ENCODE measurements at regions not wholly inside any gene's neighbourhood (a gene's known extent, or its start where the extent isn't known, plus 50 kb on each side); places are given as distances from the start of the nearest gene placed in this dataset.

DNA sequence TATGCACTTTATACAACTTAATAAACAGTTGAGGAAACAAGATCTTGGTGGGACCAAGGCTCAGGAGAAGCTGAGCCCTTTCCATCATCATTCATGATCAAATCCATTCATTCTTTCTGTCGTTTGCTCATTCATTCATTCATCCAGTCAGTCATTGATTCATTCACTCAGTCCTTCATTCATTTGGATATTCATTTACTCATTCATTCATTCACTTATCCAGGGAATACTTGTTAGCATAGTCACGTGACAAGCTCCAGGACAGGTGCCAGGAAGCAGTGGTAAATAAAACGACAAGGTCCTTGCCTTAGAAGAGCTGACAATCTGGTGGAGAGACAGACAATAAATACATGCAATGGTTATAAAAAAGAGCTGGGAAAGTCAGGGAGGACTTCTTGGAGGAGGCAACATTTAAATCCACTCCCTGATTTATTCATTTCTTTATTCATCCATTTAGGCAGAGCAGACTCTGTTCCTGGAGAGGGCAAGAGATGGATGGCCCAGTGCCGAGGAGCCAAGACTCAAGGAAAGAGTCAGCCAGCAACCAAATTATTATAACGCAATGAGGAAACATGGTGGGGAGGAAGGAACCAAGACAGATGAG, 74.1 kb upstream of the CASZ1 start:
- no peaks in the 10 kb centered on the region for H3K9me3 ChIP-seq
- H3K27me3 ChIP-seq (replicated peaks; ENCODE audit: insufficient read depth), result no peaks in the 10 kb centered on the region
- intact Hi-C loops (cut with DNase I), result loop anchor here (5.0 kb wide), 1 partner anchor 67 kb away; no protein-coding TSS in a partner anchor
- no peak overlapping the region for H3K27ac ChIP-seq
- WGBS, result 61% methylated on average over 5 of the region's 5 CpGs
- TF ChIP-seq POLR2AphosphoS5 (IDR thresholded peaks at IDR 0.05) (no peak), POLR2A (IDR thresholded peaks at IDR 0.05) (no peak)
- TF ChIP-seq, protein P1, sequence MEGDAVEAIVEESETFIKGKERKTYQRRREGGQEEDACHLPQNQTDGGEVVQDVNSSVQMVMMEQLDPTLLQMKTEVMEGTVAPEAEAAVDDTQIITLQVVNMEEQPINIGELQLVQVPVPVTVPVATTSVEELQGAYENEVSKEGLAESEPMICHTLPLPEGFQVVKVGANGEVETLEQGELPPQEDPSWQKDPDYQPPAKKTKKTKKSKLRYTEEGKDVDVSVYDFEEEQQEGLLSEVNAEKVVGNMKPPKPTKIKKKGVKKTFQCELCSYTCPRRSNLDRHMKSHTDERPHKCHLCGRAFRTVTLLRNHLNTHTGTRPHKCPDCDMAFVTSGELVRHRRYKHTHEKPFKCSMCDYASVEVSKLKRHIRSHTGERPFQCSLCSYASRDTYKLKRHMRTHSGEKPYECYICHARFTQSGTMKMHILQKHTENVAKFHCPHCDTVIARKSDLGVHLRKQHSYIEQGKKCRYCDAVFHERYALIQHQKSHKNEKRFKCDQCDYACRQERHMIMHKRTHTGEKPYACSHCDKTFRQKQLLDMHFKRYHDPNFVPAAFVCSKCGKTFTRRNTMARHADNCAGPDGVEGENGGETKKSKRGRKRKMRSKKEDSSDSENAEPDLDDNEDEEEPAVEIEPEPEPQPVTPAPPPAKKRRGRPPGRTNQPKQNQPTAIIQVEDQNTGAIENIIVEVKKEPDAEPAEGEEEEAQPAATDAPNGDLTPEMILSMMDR (IDR thresholded peaks at IDR 0.05), result no peak
- H3K36me3 ChIP-seq, result no peaks in the 10 kb centered on the region
- DNase-seq (ENCODE audit: low spot score), result no peak
- no peaks in the 10 kb centered on the region for H3K4me1 ChIP-seq (replicated peaks)
- no peak overlapping the region for H3K4me3 ChIP-seq

DNA sequence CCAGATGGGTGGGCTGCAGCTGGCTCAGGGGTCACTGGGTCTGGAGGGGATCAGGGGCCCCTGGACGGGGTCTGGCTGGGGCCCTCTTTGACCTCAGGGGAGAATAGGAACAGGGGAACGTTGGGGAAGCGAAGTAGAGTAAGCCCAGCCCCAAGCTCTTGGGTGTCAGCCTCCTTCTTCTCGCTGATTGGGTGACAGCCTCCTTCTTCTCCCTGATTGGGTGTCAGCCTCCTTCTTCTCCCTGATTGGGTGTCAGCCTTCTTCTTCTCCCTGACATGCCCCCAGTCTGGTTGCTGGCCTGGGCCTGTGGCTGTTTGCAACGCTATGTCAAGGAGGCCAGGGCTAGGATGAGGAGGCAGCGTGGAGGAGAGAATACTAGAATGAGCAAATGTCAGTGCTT, 76.7 kb upstream of the CASZ1 start:
- H3K4me3 ChIP-seq, result no peak overlapping the region
- TF ChIP-seq POLR2AphosphoS5 (IDR thresholded peaks at IDR 0.05) (no peak), POLR2A (IDR thresholded peaks at IDR 0.05) (no peak)
- 90% methylated on average over 6 of the region's 6 CpGs for WGBS
- intact Hi-C loops (cut with DNase I), result loop anchor here (5.0 kb wide), 1 partner anchor 64 kb away; no protein-coding TSS in a partner anchor
- DNase-seq (ENCODE audit: low spot score), result no peak
- no peaks in the 10 kb centered on the region for H3K9me3 ChIP-seq
- H3K4me1 ChIP-seq (replicated peaks), result no peaks in the 10 kb centered on the region
- no peak overlapping the region for H3K27ac ChIP-seq
- H3K36me3 ChIP-seq, result no peaks in the 10 kb centered on the region
- H3K27me3 ChIP-seq (replicated peaks; ENCODE audit: insufficient read depth), result no peaks in the 10 kb centered on the region

DNA sequence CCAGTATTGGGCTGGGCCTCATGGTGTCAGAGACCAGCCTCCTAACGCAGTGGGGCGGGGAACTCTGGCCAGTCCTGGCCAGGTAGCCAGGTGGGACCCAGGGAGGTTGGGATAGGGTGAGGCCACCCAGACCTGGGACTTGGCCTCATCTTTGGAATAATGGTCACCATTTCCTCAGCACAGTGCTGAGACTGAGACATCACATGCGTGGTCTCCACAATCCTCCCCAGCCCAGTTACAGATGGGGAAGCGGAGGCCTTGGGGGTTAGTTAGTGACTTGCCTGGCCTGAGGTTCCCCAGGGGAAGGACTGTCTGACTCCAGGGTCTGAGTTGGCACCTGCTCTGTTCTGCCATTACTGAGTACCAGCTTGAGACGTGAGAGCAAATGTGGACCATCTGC, 77.9 kb upstream of the CASZ1 start:
- no peaks in the 10 kb centered on the region for H3K27me3 ChIP-seq (replicated peaks; ENCODE audit: insufficient read depth)
- H3K4me3 ChIP-seq, result no peak overlapping the region
- H3K27ac ChIP-seq, result no peak overlapping the region
- no peak for DNase-seq (ENCODE audit: low spot score)
- no peak for TF ChIP-seq POLR2AphosphoS5 (IDR thresholded peaks at IDR 0.05)
- TF ChIP-seq, protein P1 (IDR thresholded peaks at IDR 0.05), result no peak
- TF ChIP-seq POLR2A (IDR thresholded peaks at IDR 0.05), result no peak
- intact Hi-C loops (cut with DNase I), result loop anchor here (5.0 kb wide), 1 partner anchor 63 kb away; no protein-coding TSS in a partner anchor
- H3K36me3 ChIP-seq, result no peaks in the 10 kb centered on the region
- WGBS, result 92% methylated on average over 5 of the region's 5 CpGs
- no peaks in the 10 kb centered on the region for H3K4me1 ChIP-seq (replicated peaks)
- H3K9me3 ChIP-seq, result no peaks in the 10 kb centered on the region

DNA sequence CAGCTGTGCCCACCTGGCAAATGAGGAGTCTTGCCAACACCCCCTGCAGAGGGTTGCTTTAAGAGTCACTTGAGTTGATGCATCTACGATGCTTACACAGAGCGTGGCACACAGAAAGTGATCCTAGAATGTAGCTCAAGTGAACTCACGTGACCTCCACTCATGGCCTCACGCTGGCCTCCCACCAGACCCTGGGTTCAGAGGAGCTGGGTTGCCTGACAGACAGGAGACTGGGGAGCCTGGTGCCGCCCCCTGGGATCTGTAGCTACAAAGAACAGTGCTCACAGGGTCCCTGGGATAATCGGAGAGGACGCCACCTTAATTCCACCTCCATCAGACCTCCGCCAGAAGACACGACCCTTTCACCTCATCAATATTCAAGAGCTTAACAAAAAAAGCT, 81.4 kb upstream of the CASZ1 start:
- Histone ChIP-seq H3K4me1 (replicated peaks) (no peaks in the 10 kb centered on the region), H3K27me3 (replicated peaks; ENCODE audit: insufficient read depth) (no peaks in the 10 kb centered on the region), H3K9me3 (no peaks in the 10 kb centered on the region), H3K4me3 (no peak overlapping the region), H3K36me3 (no peaks in the 10 kb centered on the region), H3K27ac (no peak overlapping the region)
- intact Hi-C loops (cut with DNase I), result no loop called here
- TF ChIP-seq POLR2A (IDR thresholded peaks at IDR 0.05) (no peak), POLR2AphosphoS5 (IDR thresholded peaks at IDR 0.05) (no peak)
- TF ChIP-seq, protein P1 (IDR thresholded peaks at IDR 0.05), result no peak
- DNase-seq (ENCODE audit: low spot score), result no peak
- WGBS, result 92% methylated on average over 9 of the region's 9 CpGs

DNA sequence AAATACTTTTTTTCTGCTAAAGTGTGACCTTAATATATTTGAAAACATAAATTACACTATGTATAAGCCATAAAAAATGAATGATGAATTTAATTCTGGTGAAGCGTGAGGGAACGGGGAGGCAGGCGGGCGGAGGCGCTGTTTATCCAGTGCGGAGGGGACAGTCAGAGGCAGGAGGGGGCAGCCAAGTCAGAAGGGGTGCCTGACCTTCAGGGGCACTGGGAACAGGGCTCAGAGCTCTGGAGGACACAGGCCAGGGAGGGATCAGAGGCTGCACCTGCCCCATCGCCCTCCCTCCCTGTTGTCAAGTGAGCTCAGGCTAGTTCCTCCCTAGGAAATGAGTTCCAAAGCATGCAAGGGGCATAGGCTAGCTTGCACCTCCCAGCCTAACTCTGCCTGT, 82.0 kb upstream of the CASZ1 start:
- TF ChIP-seq, protein P1 (IDR thresholded peaks at IDR 0.05), result no peak
- no peak for TF ChIP-seq POLR2AphosphoS5 (IDR thresholded peaks at IDR 0.05)
- no peak for TF ChIP-seq POLR2A (IDR thresholded peaks at IDR 0.05)
- no peaks in the 10 kb centered on the region for H3K4me1 ChIP-seq (replicated peaks)
- no peaks in the 10 kb centered on the region for H3K9me3 ChIP-seq
- no peaks in the 10 kb centered on the region for H3K36me3 ChIP-seq
- intact Hi-C loops (cut with DNase I), result no loop called here
- WGBS, result 88% methylated on average over 7 of the region's 7 CpGs
- no peak overlapping the region for H3K4me3 ChIP-seq
- no peaks in the 10 kb centered on the region for H3K27me3 ChIP-seq (replicated peaks; ENCODE audit: insufficient read depth)
- DNase-seq (ENCODE audit: low spot score), result no peak
- no peak overlapping the region for H3K27ac ChIP-seq

Data from prostate gland (tissue), 2 donors.